ENCODE measurements at regions not wholly inside any gene's neighbourhood (a gene's known extent, or its start where the extent isn't known, plus 50 kb on each side); places are given as distances from the start of the nearest gene placed in this dataset.

GRCh38 chr9:87334366-87334765 lies 163.3 kb upstream of the DAPK1 start:
- Histone ChIP-seq H3K27me3 (replicated peaks in 1 of 4; ENCODE audit: control insufficient read depth in 3 of 4, extremely low read depth in 1 of 4, insufficient read depth in 3 of 4, low read length in 3 of 4) (no peaks in the 10 kb centered on the region; a peak in 2 of 7 replicates), H3K36me3 (ENCODE audit: control insufficient read depth in 2 of 4, insufficient read depth in 4 of 4, low read length in 3 of 4) (no peaks in the 10 kb centered on the region), H3K4me2 (ENCODE audit: insufficient read depth in 1 of 2, low read depth in 2 of 2, low read length in 2 of 2) (no peak overlapping the region), H3K9ac (replicated peaks in 1 of 4; ENCODE audit: extremely low read depth in 1 of 4, low read depth in 3 of 4, low read length in 3 of 4) (no peak overlapping the region), H3K79me1 (ENCODE audit: low read depth, low read length) (no peaks in the 10 kb centered on the region), H2BK120ac (replicated peaks; ENCODE audit: low read depth, low read length) (no peak overlapping the region), H4K5ac (ENCODE audit: insufficient read length, low read depth, low read length) (no peak overlapping the region), H2BK20ac (ENCODE audit: low read length) (no peak overlapping the region), H3K9me3 (ENCODE audit: insufficient read depth in 2 of 2, low read depth in 1 of 2, low read length in 1 of 2) (peaks cover 17% of the 10 kb centered on the region in 2 experiments), H4K91ac (replicated peaks; ENCODE audit: insufficient read length, low read length) (no peak overlapping the region), H3K4me1 (replicated peaks in 1 of 4; ENCODE audit: control insufficient read depth in 3 of 4, insufficient read depth in 4 of 4, low read length in 3 of 4) (peaks cover 3 to 14% (median 10%) of the 10 kb centered on the region in 4 experiments; a peak in 5 of 7 replicates), H2AK5ac (ENCODE audit: low read depth, low read length) (no peak overlapping the region), H2BK12ac (ENCODE audit: low read depth, low read length) (no peak overlapping the region), H3K79me2 (ENCODE audit: control insufficient read depth in 1 of 2, insufficient read depth in 2 of 2, low read length in 2 of 2) (no peaks in the 10 kb centered on the region), H2BK15ac (ENCODE audit: low read length) (no peak overlapping the region), H3K23me2 (ENCODE audit: low read depth, low read length) (no peaks in the 10 kb centered on the region; the same call in 1 of the 2 replicates), H4K20me1 (replicated peaks in 1 of 2; ENCODE audit: control insufficient read depth in 1 of 2, insufficient read depth in 2 of 2, low read length in 2 of 2) (no peaks in the 10 kb centered on the region), H3K23ac (ENCODE audit: insufficient read length) (no peak overlapping the region), H3K14ac (ENCODE audit: insufficient read length) (no peak overlapping the region), H3K4me3 (ENCODE audit: extremely low read depth in 1 of 4, insufficient read depth in 2 of 4, low read depth in 3 of 4, low read length in 4 of 4) (no peak overlapping the region), H2AFZ (ENCODE audit: low read length) (no peak overlapping the region), H3K27ac (ENCODE audit: low read depth, low read length) (no peak overlapping the region), H4K8ac (ENCODE audit: extremely low read depth, insufficient read depth, low read length) (no peak overlapping the region), H2BK5ac (ENCODE audit: low read depth, low read length) (no peak overlapping the region), H3K18ac (ENCODE audit: extremely low read depth, low read length) (no peak overlapping the region), H3K4ac (replicated peaks; ENCODE audit: insufficient read length, low read depth, low read length) (no peak overlapping the region), H3K56ac (replicated peaks; ENCODE audit: insufficient read length, low read depth, low read length) (no peak overlapping the region)
- FAIRE-seq: no peak
- CTCF ChIA-PET (ENCODE audit: partially characterized antibody): interaction anchor here (0.8 to 1.2 kb wide), 2 partner anchors 329 to 334 kb away, joined by 3 to 4 read pairs; no protein-coding TSS in a partner anchor
- POLR2A ChIA-PET (ENCODE audit: partially characterized antibody): interaction anchor here (0.9 kb wide), 1 partner anchor 127 kb away, joined by 3 read pairs; no protein-coding TSS in a partner anchor
- no peak for DNase-seq (ENCODE audit: low read depth in 1 of 2, low spot score in 2 of 2)
- 96% methylated on average over 3 of the region's 3 CpGs; no CpG with 5 or more reads in 1 of the 2 experiments for WGBS, 2 experiments (ENCODE audit: extremely low coverage in 1 of 2, insufficient coverage in 1 of 2, insufficient read length in 1 of 2, insufficient replicate concordance in 2 of 2, low coverage in 1 of 2, low lambda C conversion rate in 2 of 2, missing lambda C conversion rate in 1 of 2)
- no peak for TF ChIP-seq FOSL1 (IDR thresholded peaks at IDR 0.05; ENCODE audit: insufficient read depth, low read depth, low read length)
- no peak for TF ChIP-seq TEAD4 (IDR thresholded peaks at IDR 0.05; ENCODE audit: low read depth, low read length)
- TF ChIP-seq MAFK (IDR thresholded peaks at IDR 0.05; ENCODE audit: low read depth, low read length): no peak
- no peak for TF ChIP-seq POLR2AphosphoS5 (IDR thresholded peaks at IDR 0.05; ENCODE audit: low read depth, low read length)
- no peak for TF ChIP-seq SIN3A (conservative IDR thresholded peaks at IDR 0.05 in 1 of 2, IDR thresholded peaks at IDR 0.05 in 1 of 2; ENCODE audit: low read depth in 1 of 2, low read length in 2 of 2)
- TF ChIP-seq SP2 (IDR thresholded peaks at IDR 0.05; ENCODE audit: low read length): no peak
- TF ChIP-seq MAX (IDR thresholded peaks at IDR 0.05): no peak
- no peak for TF ChIP-seq CTBP2 (IDR thresholded peaks at IDR 0.05; ENCODE audit: borderline replicate concordance, insufficient read depth, insufficient read length, low read length)
- no peak for TF ChIP-seq JUN (IDR thresholded peaks at IDR 0.05; ENCODE audit: low read depth, low read length)
- TF ChIP-seq RBBP5 (IDR thresholded peaks at IDR 0.05; ENCODE audit: borderline replicate concordance, low read depth, low read length): no peak
- TF ChIP-seq SAP30 (IDR thresholded peaks at IDR 0.05; ENCODE audit: insufficient read depth, insufficient replicate concordance, low read length): no peak
- no peak for TF ChIP-seq SRF (IDR thresholded peaks at IDR 0.05; ENCODE audit: low read depth, low read length)
- TF ChIP-seq CHD1 (IDR thresholded peaks at IDR 0.05; ENCODE audit: low read depth, low read length): no peak
- no peak for TF ChIP-seq EZH2 (IDR thresholded peaks at IDR 0.05; ENCODE audit: low read depth, low read length, severe bottlenecking)
- TF ChIP-seq SP4 (IDR thresholded peaks at IDR 0.05; ENCODE audit: low read length): no peak
